ENCODE measurements at regions not wholly inside any gene's neighbourhood (a gene's known extent, or its start where the extent isn't known, plus 50 kb on each side); places are given as distances from the start of the nearest gene placed in this dataset.

DNA sequence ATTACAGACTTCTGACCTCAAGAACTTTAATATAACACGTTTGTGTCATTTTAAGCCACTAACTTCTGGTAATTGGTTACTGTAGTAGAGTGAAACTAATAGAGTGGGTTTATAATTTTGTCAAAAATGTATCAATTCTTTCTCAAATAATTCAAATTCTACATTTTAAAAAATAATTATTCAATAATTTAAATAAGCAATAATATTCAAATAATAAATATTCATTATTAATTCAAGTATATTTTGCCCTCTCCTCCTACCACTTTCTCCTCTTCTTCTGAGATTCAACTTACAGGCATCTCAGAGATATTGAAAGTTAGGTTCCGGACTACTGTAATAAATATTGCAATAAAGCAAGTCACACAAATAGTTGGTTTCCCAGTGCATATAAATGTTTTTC is 1107.1 kb downstream of the KCNT2 start:
- Histone ChIP-seq H3K9ac (no peak overlapping the region), H3K9me3 (ENCODE audit: low read depth) (no peaks in the 10 kb centered on the region), H3F3A (ENCODE audit: low read depth) (no peaks in the 10 kb centered on the region), H3K4me2 (no peak overlapping the region), H4K20me1 (ENCODE audit: low read depth) (no peaks in the 10 kb centered on the region), H2AFZ (replicated peaks) (no peak overlapping the region), H3K79me2 (ENCODE audit: low read depth) (no peaks in the 10 kb centered on the region), H3K27me3 (no peaks in the 10 kb centered on the region), H3K27ac (no peak overlapping the region), H3K4me3 (no peak overlapping the region), H3K36me3 (no peaks in the 10 kb centered on the region), H3K4me1 (no peaks in the 10 kb centered on the region)
- H3K9me3 Mint-ChIP-seq = peaks cover 10% of the 10 kb centered on the region
- H3K27me3 Mint-ChIP-seq (ENCODE audit: insufficient read depth, low read depth) = peaks cover 2% of the 10 kb centered on the region
- TF ChIP-seq EZH2 (IDR thresholded peaks at IDR 0.05) = no peak
- TF ChIP-seq, protein P1, sequence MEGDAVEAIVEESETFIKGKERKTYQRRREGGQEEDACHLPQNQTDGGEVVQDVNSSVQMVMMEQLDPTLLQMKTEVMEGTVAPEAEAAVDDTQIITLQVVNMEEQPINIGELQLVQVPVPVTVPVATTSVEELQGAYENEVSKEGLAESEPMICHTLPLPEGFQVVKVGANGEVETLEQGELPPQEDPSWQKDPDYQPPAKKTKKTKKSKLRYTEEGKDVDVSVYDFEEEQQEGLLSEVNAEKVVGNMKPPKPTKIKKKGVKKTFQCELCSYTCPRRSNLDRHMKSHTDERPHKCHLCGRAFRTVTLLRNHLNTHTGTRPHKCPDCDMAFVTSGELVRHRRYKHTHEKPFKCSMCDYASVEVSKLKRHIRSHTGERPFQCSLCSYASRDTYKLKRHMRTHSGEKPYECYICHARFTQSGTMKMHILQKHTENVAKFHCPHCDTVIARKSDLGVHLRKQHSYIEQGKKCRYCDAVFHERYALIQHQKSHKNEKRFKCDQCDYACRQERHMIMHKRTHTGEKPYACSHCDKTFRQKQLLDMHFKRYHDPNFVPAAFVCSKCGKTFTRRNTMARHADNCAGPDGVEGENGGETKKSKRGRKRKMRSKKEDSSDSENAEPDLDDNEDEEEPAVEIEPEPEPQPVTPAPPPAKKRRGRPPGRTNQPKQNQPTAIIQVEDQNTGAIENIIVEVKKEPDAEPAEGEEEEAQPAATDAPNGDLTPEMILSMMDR (IDR thresholded peaks at IDR 0.05) = no peak
- TF ChIP-seq EZH2phosphoT487 (IDR thresholded peaks at IDR 0.05) = no peak
- no peak overlapping the region for H3K27ac Mint-ChIP-seq
- H3K36me3 Mint-ChIP-seq = no peaks in the 10 kb centered on the region
- H3K4me1 Mint-ChIP-seq = peaks cover 2% of the 10 kb centered on the region
- no peak overlapping the region for H3K4me3 Mint-ChIP-seq
- no peak for DNase-seq (ENCODE audit: low spot score)

DNA sequence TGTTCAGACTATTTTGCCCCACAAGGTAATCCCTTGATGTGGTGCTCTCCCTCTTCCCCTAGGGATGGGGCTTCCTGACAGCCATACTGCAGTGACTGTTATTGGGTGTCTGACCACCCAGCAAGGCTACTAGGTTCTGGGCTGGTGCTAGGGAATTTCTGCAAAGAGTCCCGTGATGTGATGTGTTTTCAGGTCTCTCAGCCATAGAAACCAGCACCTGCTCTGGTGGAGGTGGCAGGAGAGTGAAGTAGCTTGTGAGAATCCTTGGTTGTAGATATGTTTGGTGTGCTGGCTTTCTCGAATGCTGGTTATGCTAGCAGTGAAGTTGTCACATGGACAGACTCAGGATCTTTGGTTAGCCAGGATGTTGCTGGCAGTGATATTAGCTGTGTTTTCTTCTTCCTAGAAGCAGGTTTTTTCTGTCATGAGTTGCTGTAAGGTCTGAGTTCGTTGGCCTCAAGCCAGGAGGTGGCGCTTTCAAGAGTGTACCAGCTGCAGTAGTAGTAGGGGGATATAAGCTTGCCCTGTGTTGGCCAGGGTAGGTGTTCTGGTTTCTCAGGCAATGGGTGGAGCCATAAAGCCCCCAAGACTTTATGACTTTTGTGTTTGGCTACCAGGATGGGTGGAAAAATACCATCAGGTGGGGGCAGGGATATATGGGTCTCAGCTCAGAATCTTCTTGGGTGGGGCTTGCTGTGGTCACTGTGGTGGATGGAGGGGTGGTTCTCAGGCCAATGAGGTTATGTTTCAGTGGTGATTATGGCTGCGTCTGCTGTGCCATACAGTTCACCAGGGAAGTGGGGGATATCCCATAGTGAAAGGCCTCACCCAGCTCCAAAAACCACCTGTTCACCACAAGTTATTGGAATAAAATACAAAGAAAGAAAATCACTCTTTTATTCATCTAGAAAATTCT is 1112.3 kb downstream of the KCNT2 start:
- Histone ChIP-seq H3K4me3 (no peak overlapping the region), H3K4me2 (no peak overlapping the region), H3K9me3 (ENCODE audit: low read depth) (no peaks in the 10 kb centered on the region), H3K9ac (no peak overlapping the region), H3K79me2 (ENCODE audit: low read depth) (no peaks in the 10 kb centered on the region), H3K27me3 (no peaks in the 10 kb centered on the region), H4K20me1 (ENCODE audit: low read depth) (no peaks in the 10 kb centered on the region), H3K27ac (no peak overlapping the region), H3F3A (ENCODE audit: low read depth) (no peaks in the 10 kb centered on the region), H2AFZ (replicated peaks) (no peak overlapping the region), H3K4me1 (no peaks in the 10 kb centered on the region), H3K36me3 (no peaks in the 10 kb centered on the region)
- TF ChIP-seq EZH2 (IDR thresholded peaks at IDR 0.05) = no peak
- TF ChIP-seq EZH2phosphoT487 (IDR thresholded peaks at IDR 0.05) = no peak
- TF ChIP-seq, protein P1 (IDR thresholded peaks at IDR 0.05) = peak; percentile 29
- Mint-ChIP-seq H3K36me3 (no peaks in the 10 kb centered on the region), H3K27me3 (ENCODE audit: insufficient read depth, low read depth) (no peaks in the 10 kb centered on the region), H3K4me3 (no peak overlapping the region), H3K9me3 (peaks cover 6% of the 10 kb centered on the region), H3K4me1 (peaks cover 2% of the 10 kb centered on the region), H3K27ac (no peak overlapping the region)
- peak; percentile 6 for DNase-seq (ENCODE audit: low spot score)

DNA sequence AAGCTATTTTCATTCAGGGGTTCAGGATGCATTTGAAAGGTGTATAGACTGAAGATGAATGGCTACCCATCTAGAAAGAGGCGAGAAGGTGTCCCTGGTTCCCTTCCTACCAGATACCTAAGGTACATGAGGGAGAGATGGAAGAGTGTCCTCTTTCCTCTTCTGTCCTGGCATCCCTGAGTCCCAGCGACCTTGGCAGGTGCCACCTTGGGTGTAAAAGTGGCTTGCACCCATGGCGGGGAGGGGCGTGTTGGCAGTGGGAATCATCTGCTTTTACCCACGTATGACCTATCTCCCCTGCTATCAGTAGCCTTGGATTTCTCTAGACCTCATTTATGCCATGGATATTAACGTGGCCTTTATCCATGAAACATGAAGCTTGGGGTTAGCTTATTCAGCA is 1126.1 kb downstream of the KCNT2 start:
- H3K27me3 ChIP-seq = no peaks in the 10 kb centered on the region
- no peak overlapping the region for H3K4me3 ChIP-seq
- no peaks in the 10 kb centered on the region for H3K79me2 ChIP-seq (ENCODE audit: low read depth)
- no peaks in the 10 kb centered on the region for H4K20me1 ChIP-seq (ENCODE audit: low read depth)
- Mint-ChIP-seq H3K4me1 (peaks cover 2% of the 10 kb centered on the region), H3K27ac (no peak overlapping the region), H3K36me3 (no peaks in the 10 kb centered on the region), H3K4me3 (no peak overlapping the region), H3K9me3 (no peaks in the 10 kb centered on the region), H3K27me3 (ENCODE audit: insufficient read depth, low read depth) (no peaks in the 10 kb centered on the region)
- H2AFZ ChIP-seq (replicated peaks) = no peak overlapping the region
- no peak overlapping the region for H3K4me2 ChIP-seq
- H3F3A ChIP-seq (ENCODE audit: low read depth) = no peaks in the 10 kb centered on the region
- H3K9me3 ChIP-seq (ENCODE audit: low read depth) = no peaks in the 10 kb centered on the region
- H3K27ac ChIP-seq = no peak overlapping the region
- no peaks in the 10 kb centered on the region for H3K4me1 ChIP-seq
- no peaks in the 10 kb centered on the region for H3K36me3 ChIP-seq
- TF ChIP-seq, protein P1 (IDR thresholded peaks at IDR 0.05) = no peak
- TF ChIP-seq EZH2phosphoT487 (IDR thresholded peaks at IDR 0.05) = no peak
- no peak for TF ChIP-seq EZH2 (IDR thresholded peaks at IDR 0.05)
- DNase-seq (ENCODE audit: low spot score) = no peak
- no peak overlapping the region for H3K9ac ChIP-seq

Data from neural progenitor cell (in vitro differentiated cells).